ENCODE measurements at regions not wholly inside any gene's neighbourhood (a gene's known extent, or its start where the extent isn't known, plus 50 kb on each side); places are given as distances from the start of the nearest gene placed in this dataset.

DNA sequence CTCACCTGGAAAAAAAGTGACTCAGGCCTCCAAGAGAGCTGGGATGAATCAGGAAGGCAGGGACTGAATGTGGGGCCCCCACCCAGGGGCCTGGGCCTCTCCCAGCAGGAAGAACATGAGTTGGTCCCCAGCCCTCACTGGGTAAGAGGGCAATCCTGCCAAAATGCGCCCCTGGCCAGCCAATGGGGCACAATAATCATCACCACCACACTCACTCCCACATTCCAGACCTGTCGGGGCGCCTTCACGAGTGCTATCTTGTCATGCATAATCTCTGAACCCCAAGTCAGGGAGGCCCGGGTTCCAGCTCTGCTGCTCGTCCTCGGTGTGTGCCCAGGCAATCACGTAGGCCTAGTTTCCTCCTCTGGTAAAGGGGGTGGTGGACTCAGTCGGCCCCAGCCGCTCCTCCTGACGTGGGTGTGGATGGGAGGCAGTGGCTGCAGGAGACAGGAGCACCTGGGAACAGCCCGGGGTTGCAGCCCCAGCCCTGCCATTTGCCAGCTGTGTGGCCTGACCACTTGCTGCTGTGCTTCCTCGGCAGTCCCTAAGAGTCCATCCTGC, 115.1 kb downstream of the CYP26B1 start:
- no peak for DNase-seq (ENCODE audit: low read depth)
- TF ChIP-seq, protein P1, sequence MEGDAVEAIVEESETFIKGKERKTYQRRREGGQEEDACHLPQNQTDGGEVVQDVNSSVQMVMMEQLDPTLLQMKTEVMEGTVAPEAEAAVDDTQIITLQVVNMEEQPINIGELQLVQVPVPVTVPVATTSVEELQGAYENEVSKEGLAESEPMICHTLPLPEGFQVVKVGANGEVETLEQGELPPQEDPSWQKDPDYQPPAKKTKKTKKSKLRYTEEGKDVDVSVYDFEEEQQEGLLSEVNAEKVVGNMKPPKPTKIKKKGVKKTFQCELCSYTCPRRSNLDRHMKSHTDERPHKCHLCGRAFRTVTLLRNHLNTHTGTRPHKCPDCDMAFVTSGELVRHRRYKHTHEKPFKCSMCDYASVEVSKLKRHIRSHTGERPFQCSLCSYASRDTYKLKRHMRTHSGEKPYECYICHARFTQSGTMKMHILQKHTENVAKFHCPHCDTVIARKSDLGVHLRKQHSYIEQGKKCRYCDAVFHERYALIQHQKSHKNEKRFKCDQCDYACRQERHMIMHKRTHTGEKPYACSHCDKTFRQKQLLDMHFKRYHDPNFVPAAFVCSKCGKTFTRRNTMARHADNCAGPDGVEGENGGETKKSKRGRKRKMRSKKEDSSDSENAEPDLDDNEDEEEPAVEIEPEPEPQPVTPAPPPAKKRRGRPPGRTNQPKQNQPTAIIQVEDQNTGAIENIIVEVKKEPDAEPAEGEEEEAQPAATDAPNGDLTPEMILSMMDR (conservative IDR thresholded peaks at IDR 0.05; ENCODE audit: low read depth, low read length), result no peak
- no peak overlapping the region for H3K4me3 ChIP-seq (ENCODE audit: low read length)

DNA sequence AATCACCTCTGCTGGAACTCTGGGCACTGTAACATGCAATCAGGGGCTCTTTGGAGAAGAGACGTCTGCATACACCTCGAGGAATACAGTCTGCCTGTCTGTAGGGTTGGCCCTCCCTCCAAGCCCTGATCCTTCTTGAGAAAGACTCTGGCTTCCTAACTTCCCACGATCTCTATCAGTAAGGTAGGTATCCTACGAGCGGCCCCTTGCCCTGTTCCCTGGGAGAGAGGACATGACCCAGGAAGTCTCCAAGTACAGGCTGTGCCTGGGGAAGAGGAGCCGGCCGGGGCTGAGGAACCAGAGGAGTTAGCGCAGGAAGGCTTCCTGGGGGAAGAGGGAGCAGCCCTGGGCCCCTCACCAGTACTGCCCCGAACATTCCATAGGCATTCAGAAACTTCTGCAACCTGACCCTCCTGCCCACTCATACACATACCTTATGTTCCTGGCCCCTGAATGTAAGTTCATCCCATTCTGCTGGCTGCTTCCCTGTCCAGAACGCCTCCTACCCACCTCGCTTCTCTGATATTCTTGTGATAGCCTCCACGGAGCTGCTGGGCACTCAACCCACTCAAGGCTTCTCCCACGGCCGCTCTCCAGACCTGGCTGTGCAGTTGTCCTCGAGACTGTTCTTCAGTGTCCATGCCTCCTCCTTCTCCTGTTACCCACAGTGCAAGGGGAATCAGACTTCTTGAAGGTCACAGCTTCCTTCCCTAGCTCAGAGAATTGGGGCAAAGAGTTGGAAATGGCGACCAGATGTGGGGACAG, 116.1 kb downstream of the CYP26B1 start:
- TF ChIP-seq, protein P1 (conservative IDR thresholded peaks at IDR 0.05; ENCODE audit: low read depth, low read length), result no peak

DNA sequence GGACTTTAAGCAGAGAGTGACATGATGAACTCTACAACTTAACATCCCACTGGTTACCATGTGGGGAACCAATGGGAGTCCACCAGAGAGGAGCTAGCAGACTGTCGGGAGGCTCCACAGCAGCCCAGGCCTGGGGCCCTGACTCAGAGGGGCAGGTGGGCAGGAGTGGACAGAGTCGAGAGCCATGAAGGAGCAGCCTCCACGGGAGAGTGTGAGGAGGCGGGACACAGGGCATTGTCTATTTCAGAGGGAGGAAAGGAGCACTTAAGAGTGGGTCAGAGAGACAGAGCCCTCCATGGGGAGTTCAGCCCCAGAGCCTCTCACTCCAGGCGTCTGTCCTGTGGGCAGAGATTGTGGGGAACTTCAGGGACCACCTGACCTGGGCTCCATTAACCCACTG, 118.7 kb downstream of the CYP26B1 start:
- DNase-seq (ENCODE audit: low read depth), result no peak
- TF ChIP-seq, protein P1 (conservative IDR thresholded peaks at IDR 0.05; ENCODE audit: low read depth, low read length), result no peak
- H3K4me3 ChIP-seq (ENCODE audit: low read length), result no peak overlapping the region

More for the DNA sequence above, 116.1 kb downstream of the CYP26B1 start:
- DNase-seq (ENCODE audit: low read depth), result no peak
- H3K4me3 ChIP-seq (ENCODE audit: low read length), result no peak overlapping the region

DNA sequence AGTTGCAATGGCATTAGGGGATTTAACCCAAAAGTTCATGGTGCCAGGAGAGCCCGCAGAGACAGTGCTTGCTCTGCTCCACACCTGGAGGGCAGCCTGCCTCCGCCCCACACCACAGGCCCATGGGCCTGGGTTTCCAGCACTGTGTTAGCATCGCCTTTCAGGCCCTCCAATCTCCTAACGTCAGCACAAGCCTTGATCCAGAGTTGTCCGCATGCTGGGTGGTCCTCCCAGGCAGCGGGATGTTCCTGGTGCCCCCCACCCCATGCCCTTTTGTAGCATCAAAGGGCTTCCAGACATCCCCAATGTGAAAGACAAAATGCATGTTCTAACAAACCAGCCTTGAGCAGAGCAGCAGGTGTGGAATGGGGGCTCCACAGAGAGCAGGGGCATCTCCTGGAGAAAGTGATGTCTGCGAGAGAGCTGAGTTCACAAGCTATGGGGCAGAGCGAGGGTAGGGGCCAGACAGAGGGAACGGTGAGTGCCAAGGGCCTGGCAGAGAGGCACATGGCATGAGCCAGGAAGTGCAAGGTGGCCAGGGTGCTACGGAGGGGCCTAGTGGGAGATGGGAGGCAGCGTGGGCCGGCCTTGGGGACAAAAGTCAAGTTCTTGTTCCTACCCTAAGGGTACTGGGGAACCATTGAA, 119.2 kb downstream of the CYP26B1 start:
- DNase-seq (ENCODE audit: low read depth), result no peak
- TF ChIP-seq, protein P1 (conservative IDR thresholded peaks at IDR 0.05; ENCODE audit: low read depth, low read length), result no peak
- no peak overlapping the region for H3K4me3 ChIP-seq (ENCODE audit: low read length)

DNA sequence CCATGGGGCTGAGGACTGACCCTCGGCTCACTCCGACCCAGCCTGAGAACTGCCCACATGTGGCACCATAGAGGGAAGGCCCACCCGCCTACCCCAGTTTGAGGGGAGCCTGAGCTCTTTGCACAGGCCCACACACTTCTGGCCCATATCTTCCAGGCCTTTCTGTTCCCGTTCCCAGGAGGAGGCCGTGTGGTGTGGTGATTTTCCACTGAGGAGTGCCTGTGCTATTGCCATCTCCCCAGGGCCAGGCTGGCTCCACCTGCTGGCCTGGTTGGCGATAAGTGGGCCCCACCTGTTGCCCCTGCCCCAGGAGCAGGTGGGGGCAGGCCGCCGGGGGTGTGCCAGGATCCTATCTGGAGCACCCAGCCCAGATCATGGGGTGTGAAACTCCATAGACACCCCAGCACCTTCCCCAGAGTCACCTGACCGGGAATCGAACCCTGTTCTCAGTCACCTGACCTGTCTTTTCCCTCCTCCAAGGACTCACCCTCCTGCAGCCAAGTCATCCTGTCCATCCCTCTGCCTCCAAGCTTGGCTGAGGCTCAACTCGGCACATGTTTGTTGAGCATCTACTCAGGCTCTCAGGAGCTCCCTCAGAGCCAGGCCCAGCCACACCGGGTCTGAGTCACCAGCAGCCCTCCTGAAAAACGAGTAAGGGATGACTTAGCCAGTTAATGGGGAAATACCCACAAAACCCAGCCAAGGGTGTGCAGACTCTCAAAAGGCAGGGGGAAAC, 120.1 kb downstream of the CYP26B1 start:
- DNase-seq (ENCODE audit: low read depth), result no peak
- no peak overlapping the region for H3K4me3 ChIP-seq (ENCODE audit: low read length)
- TF ChIP-seq, protein P1 (conservative IDR thresholded peaks at IDR 0.05; ENCODE audit: low read depth, low read length), result no peak

DNA sequence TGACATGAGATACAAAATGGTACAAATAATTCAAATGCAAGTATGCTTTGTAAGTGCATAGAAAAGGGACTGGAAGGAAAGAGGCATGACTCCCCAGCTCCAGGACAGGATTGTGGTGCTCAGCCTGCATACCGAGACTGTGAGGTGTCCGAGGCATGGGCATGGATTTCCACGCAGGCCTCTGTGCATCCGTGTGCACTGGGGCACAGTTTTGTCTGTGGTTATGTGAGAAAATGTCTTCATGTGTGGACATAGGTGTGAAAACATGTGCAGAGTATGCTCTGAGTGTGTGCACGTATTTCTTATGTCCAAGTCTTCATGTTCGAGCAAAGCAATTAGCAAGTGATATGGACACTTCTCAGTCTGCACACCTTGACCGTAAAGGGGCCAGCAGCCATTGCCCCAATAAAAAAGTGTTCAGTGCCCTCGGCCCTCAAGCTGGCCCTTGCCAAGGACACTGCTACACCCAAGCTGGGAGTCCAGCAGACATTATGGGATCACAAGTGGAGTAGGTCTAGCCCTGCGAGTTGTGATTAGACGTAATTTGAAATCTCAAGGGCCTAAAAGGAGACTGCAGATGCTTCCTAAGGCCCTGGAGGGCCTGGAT, 120.7 kb downstream of the CYP26B1 start:
- TF ChIP-seq, protein P1 (conservative IDR thresholded peaks at IDR 0.05; ENCODE audit: low read depth, low read length), result no peak
- no peak overlapping the region for H3K4me3 ChIP-seq (ENCODE audit: low read length)
- no peak for DNase-seq (ENCODE audit: low read depth)

All from retinal pigment epithelial cell (primary cell).